Lower lobe of right lung (tissue), 2 donors: ENCODE measurements at regions not wholly inside any gene's neighbourhood (a gene's known extent, or its start where the extent isn't known, plus 50 kb on each side); places are given as distances from the start of the nearest gene placed in this dataset.

ENCODE experiments used
- ATAC-seq, 2 donors: fragments of 200-7000 bp; cut with Tn5 transposase; one replicate each; pipeline ENCODE4 v1.9.1; 2020 to 2022; ENCODE audit warnings: mild to moderate bottlenecking in 2 of 2, moderate library complexity in 2 of 2
- DNase-seq: peaks from one replicate; pipeline ENCODE4 v3.0.0-alpha.2; 2020
- H3K27ac ChIP-seq: fragments of 200-600 bp; one replicate; pipeline ENCODE4 v1.8.0; 2022
- H3K27me3 ChIP-seq: fragments of 200-600 bp; one replicate; pipeline ENCODE4 v1.8.0; 2022; ENCODE audit warnings: low read depth
- H3K36me3 ChIP-seq: fragments of 200-600 bp; one replicate; pipeline ENCODE4 v1.8.0; 2022; ENCODE audit warnings: mild to moderate bottlenecking
- H3K4me1 ChIP-seq: fragments of 200-600 bp; one replicate; pipeline ENCODE4 v1.8.0; 2022
- H3K4me3 ChIP-seq: fragments of 200-600 bp; one replicate; pipeline ENCODE4 v1.8.0; 2022; ENCODE audit warnings: mild to moderate bottlenecking
- H3K9me3 ChIP-seq: fragments of 200-600 bp; one replicate; pipeline ENCODE4 v1.8.0; 2022
- CTCF ChIP-seq: fragments of 200-600 bp; IDR thresholded peaks from one replicate; pipeline ENCODE4 v1.8.0; 2022; ENCODE audit warnings: antibody characterized with exemption, mild to moderate bottlenecking
- intact Hi-C: fragments of 100-400 bp; cut with DNase I; formaldehyde crosslinking; loops from one replicate; pipeline ENCODE4 v1.11.0; 2022
- donor health status: DM: no; HTN: yes; CAD: no; lungs with severe emphysema.

- H3K36me3 ChIP-seq = no peaks in the 10 kb centered on the region
- DNase-seq (no peak), ATAC-seq (no peak)
- no peaks in the 10 kb centered on the region for H3K4me1 ChIP-seq
- H3K27me3 ChIP-seq = no peaks in the 10 kb centered on the region
- no peak for TF ChIP-seq CTCF
- no peaks in the 10 kb centered on the region for H3K9me3 ChIP-seq
- H3K27ac ChIP-seq = no peak overlapping the region
- no peak overlapping the region for H3K4me3 ChIP-seq
- intact Hi-C loops = no loop called here
These were observed 117.6 kb upstream of the JCAD start for GRCh38 chr10:30176776-30177533.

- no peaks in the 10 kb centered on the region for H3K36me3 ChIP-seq
- DNase-seq (no peak), ATAC-seq (no peak)
- H3K4me1 ChIP-seq = no peaks in the 10 kb centered on the region
- no peak overlapping the region for H3K4me3 ChIP-seq
- H3K27me3 ChIP-seq = no peaks in the 10 kb centered on the region
- intact Hi-C loops = no loop called here
- no peaks in the 10 kb centered on the region for H3K9me3 ChIP-seq
- TF ChIP-seq CTCF = no peak
- H3K27ac ChIP-seq = no peak overlapping the region
These were observed 116.8 kb upstream of the JCAD start for GRCh38 chr10:30176182-30176581.

GRCh38 chr10:30172673-30173072, 113.3 kb upstream of the JCAD start:
- ATAC-seq (no peak), DNase-seq (no peak)
- no peaks in the 10 kb centered on the region for H3K27me3 ChIP-seq
- TF ChIP-seq CTCF = no peak
- H3K4me1 ChIP-seq = no peaks in the 10 kb centered on the region
- no peaks in the 10 kb centered on the region for H3K36me3 ChIP-seq
- intact Hi-C loops = no loop called here
- H3K9me3 ChIP-seq = no peaks in the 10 kb centered on the region
- H3K4me3 ChIP-seq = no peak overlapping the region
- H3K27ac ChIP-seq = no peak overlapping the region

GRCh38 chr10:30172091-30172490, 112.7 kb upstream of the JCAD start:
- Histone ChIP-seq H3K4me1 (no peaks in the 10 kb centered on the region), H3K27ac (no peak overlapping the region), H3K4me3 (no peak overlapping the region), H3K36me3 (no peaks in the 10 kb centered on the region), H3K9me3 (no peaks in the 10 kb centered on the region), H3K27me3 (no peaks in the 10 kb centered on the region)
- DNase-seq (no peak), ATAC-seq (no peak)
- intact Hi-C loops = no loop called here
- TF ChIP-seq CTCF = no peak

GRCh38 chr10:30171601-30172000, 112.2 kb upstream of the JCAD start:
- Histone ChIP-seq H3K4me3 (no peak overlapping the region), H3K36me3 (no peaks in the 10 kb centered on the region), H3K9me3 (no peaks in the 10 kb centered on the region), H3K27ac (no peak overlapping the region), H3K27me3 (no peaks in the 10 kb centered on the region), H3K4me1 (no peaks in the 10 kb centered on the region)
- DNase-seq = no peak
- intact Hi-C loops = no loop called here
- no peak for ATAC-seq
- no peak for TF ChIP-seq CTCF
